Upper lobe of right lung (tissue), 1 donor: ENCODE measurements at regions not wholly inside any gene's neighbourhood (a gene's known extent, or its start where the extent isn't known, plus 50 kb on each side); places are given as distances from the start of the nearest gene placed in this dataset.

Source experiments
- ATAC-seq: fragments of 200-7000 bp; cut with Tn5 transposase; one replicate; pipeline ENCODE4 v1.9.1; 2020; ENCODE audit warnings: mild to moderate bottlenecking, moderate library complexity
- DNase-seq: peaks from one replicate; pipeline ENCODE4 v3.0.0-alpha.2; 2020
- H3K27ac ChIP-seq: fragments of 200-600 bp; one replicate; pipeline ENCODE4 v1.8.0; 2022
- H3K27me3 ChIP-seq: fragments of 200-600 bp; one replicate; pipeline ENCODE4 v1.8.0; 2022; ENCODE audit warnings: mild to moderate bottlenecking
- H3K36me3 ChIP-seq: fragments of 200-600 bp; one replicate; pipeline ENCODE4 v1.8.0; 2022
- H3K4me1 ChIP-seq: fragments of 200-600 bp; one replicate; pipeline ENCODE4 v1.8.0; 2022
- H3K4me3 ChIP-seq: fragments of 200-600 bp; one replicate; pipeline ENCODE4 v1.8.0; 2022; ENCODE audit warnings: mild to moderate bottlenecking
- H3K9me3 ChIP-seq: fragments of 200-600 bp; one replicate; pipeline ENCODE4 v1.8.0; 2022
- CTCF ChIP-seq: fragments of 200-600 bp; IDR thresholded peaks from one replicate; pipeline ENCODE4 v1.8.0; 2022; ENCODE audit warnings: antibody characterized with exemption
- intact Hi-C: fragments of 100-400 bp; cut with DNase I; formaldehyde crosslinking; loops from one replicate; pipeline ENCODE4 v1.11.0; 2022
- donor health status: DM: no; HTN: yes; CAD: no; lungs with severe emphysema.

GRCh38 chr12:25308756-25309155 is 58.0 kb upstream of the KRAS start:
- Histone ChIP-seq H3K27ac (no peak overlapping the region), H3K4me1 (no peaks in the 10 kb centered on the region), H3K36me3 (no peaks in the 10 kb centered on the region), H3K9me3 (no peaks in the 10 kb centered on the region), H3K27me3 (no peaks in the 10 kb centered on the region), H3K4me3 (no peak overlapping the region)
- ATAC-seq (no peak), DNase-seq (no peak)
- no peak for TF ChIP-seq CTCF
- intact Hi-C loops, result no loop called here

- intact Hi-C loops, result no loop called here
- H3K27ac ChIP-seq, result no peak overlapping the region
- DNase-seq, result no peak
- no peak for ATAC-seq
- no peaks in the 10 kb centered on the region for H3K4me1 ChIP-seq
- H3K9me3 ChIP-seq, result no peaks in the 10 kb centered on the region
- H3K36me3 ChIP-seq, result no peaks in the 10 kb centered on the region
- H3K27me3 ChIP-seq, result no peaks in the 10 kb centered on the region
- no peak for TF ChIP-seq CTCF
- no peak overlapping the region for H3K4me3 ChIP-seq
Measured at GRCh38 chr12:25307818-25308217, 57.1 kb upstream of the KRAS start.

- Histone ChIP-seq H3K27me3 (no peaks in the 10 kb centered on the region), H3K36me3 (no peaks in the 10 kb centered on the region), H3K4me3 (no peak overlapping the region), H3K27ac (no peak overlapping the region), H3K4me1 (no peaks in the 10 kb centered on the region), H3K9me3 (no peaks in the 10 kb centered on the region)
- ATAC-seq (no peak), DNase-seq (no peak)
- no peak for TF ChIP-seq CTCF
- intact Hi-C loops, result no loop called here
Measured at GRCh38 chr12:25301798-25302197, 51.1 kb upstream of the KRAS start.
